A172 (cell line): ENCODE measurements at regions not wholly inside any gene's neighbourhood (a gene's known extent, or its start where the extent isn't known, plus 50 kb on each side); places are given as distances from the start of the nearest gene placed in this dataset.

Experiments
- DNase-seq: peaks from one replicate; pipeline ENCODE4 v3.0.0-alpha.2; 2015; ENCODE audit warnings: low spot score

GRCh38 chr13:64924401-64924800 lies 2305.7 kb downstream of the PCDH9 start:
- DNase-seq = no peak

- no peak for DNase-seq
Observed at GRCh38 chr13:64917566-64917965, 2312.6 kb downstream of the PCDH9 start.

GRCh38 chr13:64912141-64912540 lies 2318.0 kb downstream of the PCDH9 start:
- DNase-seq = peak; percentile 83

GRCh38 chr13:64910096-64910495 lies 2320.0 kb downstream of the PCDH9 start:
- DNase-seq = no peak

GRCh38 chr13:64909184-64909583 lies 2321.0 kb downstream of the PCDH9 start:
- no peak for DNase-seq

GRCh38 chr13:64900039-64900438 lies 2330.1 kb downstream of the PCDH9 start:
- DNase-seq = no peak

- DNase-seq = no peak
Observed at GRCh38 chr13:64884976-64885375, 2345.2 kb downstream of the PCDH9 start.

- no peak for DNase-seq
Observed at GRCh38 chr13:64877176-64877575, 2353.0 kb downstream of the PCDH9 start.

GRCh38 chr13:64871742-64872141 lies 2358.4 kb downstream of the PCDH9 start:
- DNase-seq = no peak

- DNase-seq = no peak
Observed at GRCh38 chr13:64869539-64869938, 2360.6 kb downstream of the PCDH9 start.

GRCh38 chr13:64867856-64868255 lies 2362.3 kb downstream of the PCDH9 start:
- no peak for DNase-seq

GRCh38 chr13:64866331-64866730 lies 2363.8 kb downstream of the PCDH9 start:
- DNase-seq = no peak

- peak; percentile 0 for DNase-seq
Observed at GRCh38 chr13:64855506-64855905, 2374.6 kb downstream of the PCDH9 start.

GRCh38 chr13:64850017-64850416 lies 2380.1 kb downstream of the PCDH9 start:
- no peak for DNase-seq

- no peak for DNase-seq
Observed at GRCh38 chr13:64849196-64849595, 2380.9 kb downstream of the PCDH9 start.

- DNase-seq = no peak
Observed at GRCh38 chr13:64847767-64848166, 2382.4 kb downstream of the PCDH9 start.

GRCh38 chr13:64845110-64845509 lies 2385.0 kb downstream of the PCDH9 start:
- no peak for DNase-seq

- DNase-seq = no peak
Observed at GRCh38 chr13:64819081-64819480, 2411.1 kb downstream of the PCDH9 start.

- no peak for DNase-seq
Observed at GRCh38 chr13:64817691-64818090, 2412.4 kb downstream of the PCDH9 start.

GRCh38 chr13:64810750-64811149 lies 2419.4 kb downstream of the PCDH9 start:
- DNase-seq = peak; percentile 7

- DNase-seq = no peak
Observed at GRCh38 chr13:64808704-64809103, 2421.4 kb downstream of the PCDH9 start.

- no peak for DNase-seq
Observed at GRCh38 chr13:64801768-64802167, 2428.4 kb downstream of the PCDH9 start.

GRCh38 chr13:64798422-64798821 lies 2431.7 kb downstream of the PCDH9 start:
- DNase-seq = no peak

- DNase-seq = no peak
Observed at GRCh38 chr13:64793592-64793991, 2436.5 kb downstream of the PCDH9 start.

GRCh38 chr13:64793131-64793530 lies 2437.0 kb downstream of the PCDH9 start:
- no peak for DNase-seq
